GM13977 (cell line): ENCODE measurements at regions not wholly inside any gene's neighbourhood (a gene's known extent, or its start where the extent isn't known, plus 50 kb on each side); places are given as distances from the start of the nearest gene placed in this dataset.

ENCODE experiments used
- DNase-seq: peaks from one replicate; pipeline ENCODE4 v3.0.0; 2012; ENCODE audit warnings: low spot score
- in situ Hi-C: fragments of 300-500 bp; cut with MboI; formaldehyde crosslinking; loops from one replicate; pipeline ENCODE4 v1.12.0; 2022; ENCODE audit warnings: low sequenced_read_pairs, low pct_unique_long_range_greater_than_20kb, mixed read lengths, inconsistent platforms; ENCODE audit not compliant: unreplicated experiment
- TF ChIP-seq, protein P1 (sequence below): IDR thresholded peaks from 2 replicates; pipeline ENCODE4 v1.5.1; 2012; ENCODE audit warnings: mild to moderate bottlenecking, control low read depth; ENCODE audit not compliant: insufficient read depth; ENCODE audit errors: extremely low read depth, missing control alignments

DNA sequence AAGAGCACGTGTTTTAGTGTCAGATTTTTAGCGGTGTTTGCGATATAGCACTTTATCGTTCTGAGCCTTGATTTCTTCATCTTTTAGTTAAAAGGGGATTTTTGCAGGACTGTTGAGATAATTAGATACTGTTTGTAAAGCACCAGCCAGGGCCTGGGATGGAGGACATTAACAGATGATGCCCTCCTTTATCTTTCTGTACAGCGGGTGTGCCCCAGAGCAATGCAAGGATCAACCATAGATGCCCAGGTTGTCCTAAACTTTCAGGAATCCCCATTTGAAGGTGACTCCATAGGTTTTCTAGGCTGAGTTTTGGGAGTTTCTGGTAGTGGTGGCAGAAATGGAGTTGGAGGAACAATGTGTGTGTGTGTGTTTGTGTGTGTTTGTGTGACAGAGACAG is 97.0 kb upstream of the SPRED2 start:
- in situ Hi-C loops: no loop called here
- DNase-seq: no peak
- TF ChIP-seq, protein P1, sequence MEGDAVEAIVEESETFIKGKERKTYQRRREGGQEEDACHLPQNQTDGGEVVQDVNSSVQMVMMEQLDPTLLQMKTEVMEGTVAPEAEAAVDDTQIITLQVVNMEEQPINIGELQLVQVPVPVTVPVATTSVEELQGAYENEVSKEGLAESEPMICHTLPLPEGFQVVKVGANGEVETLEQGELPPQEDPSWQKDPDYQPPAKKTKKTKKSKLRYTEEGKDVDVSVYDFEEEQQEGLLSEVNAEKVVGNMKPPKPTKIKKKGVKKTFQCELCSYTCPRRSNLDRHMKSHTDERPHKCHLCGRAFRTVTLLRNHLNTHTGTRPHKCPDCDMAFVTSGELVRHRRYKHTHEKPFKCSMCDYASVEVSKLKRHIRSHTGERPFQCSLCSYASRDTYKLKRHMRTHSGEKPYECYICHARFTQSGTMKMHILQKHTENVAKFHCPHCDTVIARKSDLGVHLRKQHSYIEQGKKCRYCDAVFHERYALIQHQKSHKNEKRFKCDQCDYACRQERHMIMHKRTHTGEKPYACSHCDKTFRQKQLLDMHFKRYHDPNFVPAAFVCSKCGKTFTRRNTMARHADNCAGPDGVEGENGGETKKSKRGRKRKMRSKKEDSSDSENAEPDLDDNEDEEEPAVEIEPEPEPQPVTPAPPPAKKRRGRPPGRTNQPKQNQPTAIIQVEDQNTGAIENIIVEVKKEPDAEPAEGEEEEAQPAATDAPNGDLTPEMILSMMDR: no peak

DNA sequence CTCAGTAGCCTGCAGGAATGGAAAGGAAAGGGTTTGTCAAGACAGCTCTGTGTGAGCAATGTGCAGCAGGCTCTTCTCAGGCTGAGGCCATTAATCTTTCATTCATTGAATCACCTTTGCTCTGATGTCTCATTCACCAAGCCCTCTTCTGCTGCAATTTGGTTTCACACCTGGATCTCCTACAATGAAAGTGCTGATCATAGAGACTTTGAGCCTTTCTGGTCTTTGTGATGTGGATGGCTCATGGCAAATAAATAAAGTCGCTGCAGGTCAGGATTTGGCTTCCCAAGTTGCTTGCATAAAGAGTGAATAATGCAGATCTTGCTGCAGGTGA is 95.8 kb upstream of the SPRED2 start:
- TF ChIP-seq, protein P1: no peak
- in situ Hi-C loops: no loop called here
- no peak for DNase-seq

DNA sequence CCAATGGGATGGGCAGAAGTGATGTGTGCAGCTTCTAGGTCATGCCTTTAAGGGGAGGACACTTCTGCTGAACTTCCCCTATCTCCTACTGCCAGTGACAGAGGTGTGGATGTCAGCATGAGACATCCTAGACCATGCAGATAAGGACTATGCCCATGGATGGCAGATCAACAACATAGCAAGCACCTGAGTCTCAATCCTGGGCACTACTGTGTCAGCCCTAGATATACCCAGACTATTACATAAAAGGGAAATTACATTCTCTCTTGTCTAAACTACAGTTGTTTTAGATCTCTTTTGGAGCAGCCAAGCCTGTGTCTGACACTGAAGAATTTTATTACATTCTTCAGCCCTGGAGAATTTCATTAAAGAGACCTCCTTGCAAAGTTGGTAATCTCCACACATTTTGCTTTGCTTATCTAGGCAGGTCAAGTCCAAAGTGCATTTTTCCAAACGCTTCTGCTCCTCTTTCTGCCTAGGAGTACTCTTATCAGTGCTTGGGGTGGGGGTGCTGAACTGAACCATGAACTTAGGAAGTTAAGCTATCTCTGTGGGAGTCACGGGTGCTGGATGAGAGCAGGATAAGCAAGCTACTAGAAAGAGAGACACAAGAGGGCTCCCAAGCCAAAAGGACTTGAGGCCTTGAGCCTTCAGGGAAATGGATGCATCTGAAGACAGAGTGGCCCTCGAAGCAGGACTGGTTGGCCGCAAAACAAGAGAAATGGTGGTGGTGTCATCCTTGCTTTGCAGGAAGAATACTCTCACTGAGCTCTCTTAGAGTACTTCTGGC is 95.2 kb upstream of the SPRED2 start:
- DNase-seq: no peak
- TF ChIP-seq, protein P1: no peak
- in situ Hi-C loops: no loop called here

DNA sequence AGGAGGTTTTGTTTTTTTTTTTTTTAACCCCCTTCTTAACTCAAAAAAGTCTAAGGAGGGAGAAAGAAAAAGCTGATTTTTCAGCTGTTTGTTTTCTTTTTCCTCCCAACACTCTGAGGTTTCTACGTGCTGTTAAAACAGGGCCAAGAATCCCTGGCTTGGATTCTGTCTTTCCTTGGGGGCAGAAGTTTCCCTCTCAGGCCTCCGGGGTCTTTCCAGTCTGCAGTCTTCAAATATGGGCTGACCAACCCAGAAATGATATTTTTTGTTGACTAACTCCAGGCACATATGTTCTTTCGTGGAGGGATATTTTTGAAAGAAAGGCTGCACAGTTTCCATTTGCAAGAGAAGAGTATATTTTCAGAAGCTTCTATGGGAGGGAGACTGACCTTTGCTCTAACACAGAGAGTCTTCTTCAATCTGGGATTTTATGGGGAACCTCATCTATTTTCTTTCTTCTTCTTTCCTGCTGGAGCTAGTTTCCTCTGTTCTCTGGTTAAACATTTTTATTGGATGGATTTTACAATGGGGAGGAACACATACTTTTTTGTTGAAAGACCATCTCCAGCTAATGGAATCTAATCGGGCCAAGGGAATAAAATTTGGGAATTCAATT is 93.3 kb upstream of the SPRED2 start:
- no peak for DNase-seq
- in situ Hi-C loops: no loop called here
- TF ChIP-seq, protein P1: no peak

DNA sequence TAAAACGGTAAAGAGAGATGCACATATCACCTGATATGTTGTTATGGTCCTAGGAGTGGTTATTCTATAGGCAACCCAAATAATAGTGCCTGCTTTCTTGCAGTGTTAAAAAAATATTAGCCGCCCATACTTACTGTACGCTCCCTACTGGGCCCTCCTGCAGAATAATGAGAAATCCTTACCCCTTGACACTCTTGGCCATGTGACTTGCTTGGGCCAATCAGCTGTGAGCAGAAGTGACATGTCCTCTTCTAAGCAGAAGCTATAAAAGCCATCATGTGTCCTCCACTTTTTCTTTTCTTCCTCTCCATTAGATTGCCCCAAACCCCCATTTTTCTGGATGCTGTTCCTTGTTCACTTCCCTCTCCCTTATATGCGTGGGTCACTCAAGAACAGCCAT is 90.5 kb upstream of the SPRED2 start:
- TF ChIP-seq, protein P1: no peak
- in situ Hi-C loops: no loop called here
- DNase-seq: no peak

DNA sequence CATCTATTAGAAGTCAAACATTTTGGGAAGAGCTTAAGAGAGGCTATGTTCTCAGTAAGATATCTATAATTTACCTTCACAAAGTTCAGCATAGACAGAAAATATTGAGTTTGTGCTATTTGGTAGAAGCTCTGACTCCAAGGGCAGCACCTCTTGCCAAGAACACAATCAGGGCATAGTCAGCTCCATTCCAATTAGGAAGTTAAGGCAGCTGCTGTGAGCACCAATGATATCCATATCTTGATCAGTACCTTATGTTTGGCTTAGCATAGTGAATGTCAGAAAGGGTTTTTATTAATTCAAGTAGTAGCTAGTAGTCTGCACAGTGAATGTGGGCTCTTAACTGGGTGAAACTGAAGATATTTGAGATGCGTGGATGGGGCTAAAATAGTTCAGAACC is 86.4 kb upstream of the SPRED2 start:
- in situ Hi-C loops: no loop called here
- TF ChIP-seq, protein P1: no peak
- DNase-seq: no peak
